Smooth muscle cell (in vitro differentiated cells): ENCODE measurements at regions not wholly inside any gene's neighbourhood (a gene's known extent, or its start where the extent isn't known, plus 50 kb on each side); places are given as distances from the start of the nearest gene placed in this dataset.

ENCODE experiments used
- DNase-seq: peaks from one replicate; lab custom pipeline; 2025; ENCODE audit not compliant: unreplicated experiment; lab: John Stamatoyannopoulos, UW
- H2AFZ ChIP-seq: fragments of 200-600 bp; sonication (generic); 2 replicates; pipeline ENCODE4 v1.6.0; 2016; ENCODE audit warnings: antibody characterized with exemption, low read depth, mild to moderate bottlenecking
- H3F3A ChIP-seq: fragments of 200-600 bp; sonication (generic); 2 replicates; pipeline ENCODE4 v1.6.0; 2017; ENCODE audit warnings: antibody characterized with exemption, low read depth
- H3K27ac ChIP-seq: fragments of 200-600 bp; sonication (generic); 2 replicates; pipeline ENCODE4 v1.5.1; 2016; ENCODE audit warnings: low read depth, mild to moderate bottlenecking
- H3K27me3 ChIP-seq: fragments of 200-600 bp; sonication (generic); 2 replicates; pipeline ENCODE4 v1.6.1; 2016; ENCODE audit warnings: low read depth, mild to moderate bottlenecking
- H3K36me3 ChIP-seq: fragments of 200-600 bp; sonication (generic); 2 replicates; pipeline ENCODE4 v1.5.1; 2016; ENCODE audit warnings: low read depth
- H3K4me1 ChIP-seq: fragments of 200-600 bp; sonication (generic); 2 replicates; pipeline ENCODE4 v1.5.1; 2016; ENCODE audit warnings: low read depth
- H3K4me2 ChIP-seq: fragments of 200-600 bp; sonication (generic); 2 replicates; pipeline ENCODE4 v1.6.0; 2016; ENCODE audit warnings: mild to moderate bottlenecking
- H3K4me3 ChIP-seq: fragments of 200-600 bp; sonication (generic); 2 replicates; pipeline ENCODE4 v1.5.1; 2016; ENCODE audit warnings: mild to moderate bottlenecking
- H3K79me2 ChIP-seq: fragments of 200-600 bp; sonication (generic); 2 replicates; pipeline ENCODE4 v1.6.0; 2016; ENCODE audit warnings: low read depth, mild to moderate bottlenecking
- H3K9ac ChIP-seq: fragments of 200-600 bp; sonication (generic); 2 replicates; pipeline ENCODE4 v1.6.0; 2016; ENCODE audit warnings: low read depth
- H3K9me3 ChIP-seq: fragments of 200-600 bp; sonication (generic); replicated peaks from 2 replicates; pipeline ENCODE4 v1.5.1; 2016; ENCODE audit warnings: low read depth
- H4K20me1 ChIP-seq: fragments of 200-600 bp; sonication (generic); 2 replicates; pipeline ENCODE4 v1.6.0; 2016; ENCODE audit warnings: low read depth
- WGBS: methylation state at CpG from one replicate; pipeline ENCODE4 v1.1.7; 2016; ENCODE audit warnings: low lambda C conversion rate; 5-methylcytosine and 5-hydroxymethylcytosine counted together
- TF ChIP-seq, protein P1 (sequence below): fragments of 200-600 bp; sonication (generic); IDR thresholded peaks from 2 replicates; pipeline ENCODE4 v1.5.1; 2017; ENCODE audit warnings: borderline replicate concordance, mild to moderate bottlenecking, antibody characterized with exemption; ENCODE audit not compliant: insufficient read depth, poor library complexity, severe bottlenecking

DNA sequence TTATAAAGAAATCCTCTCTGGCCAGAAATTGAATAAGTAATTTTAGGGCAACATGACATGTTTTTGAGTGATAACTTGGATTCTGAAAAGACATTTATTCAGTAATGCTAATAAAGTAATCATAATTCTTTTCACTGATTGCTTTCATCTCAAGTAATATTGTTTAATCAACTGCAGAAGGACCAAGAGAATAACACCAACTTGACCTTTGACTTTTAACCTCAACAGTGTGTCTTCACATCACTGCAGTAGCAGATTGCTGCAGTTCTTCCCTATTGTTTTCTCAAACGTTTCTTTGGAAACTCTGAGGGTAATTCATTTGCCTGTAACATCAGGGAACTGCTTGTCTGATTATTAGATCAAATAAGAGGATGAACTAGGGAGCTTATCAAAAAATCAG is 104.9 kb upstream of the UPP2 start:
- Histone ChIP-seq H3K9me3 (no peaks in the 10 kb centered on the region), H3F3A (no peaks in the 10 kb centered on the region), H3K9ac (no peak overlapping the region), H3K27me3 (no peaks in the 10 kb centered on the region), H3K79me2 (no peaks in the 10 kb centered on the region), H3K27ac (no peak overlapping the region), H3K4me3 (no peak overlapping the region), H3K4me1 (no peaks in the 10 kb centered on the region), H2AFZ (no peak overlapping the region), H3K36me3 (no peaks in the 10 kb centered on the region), H3K4me2 (no peak overlapping the region), H4K20me1 (no peaks in the 10 kb centered on the region)
- TF ChIP-seq, protein P1, sequence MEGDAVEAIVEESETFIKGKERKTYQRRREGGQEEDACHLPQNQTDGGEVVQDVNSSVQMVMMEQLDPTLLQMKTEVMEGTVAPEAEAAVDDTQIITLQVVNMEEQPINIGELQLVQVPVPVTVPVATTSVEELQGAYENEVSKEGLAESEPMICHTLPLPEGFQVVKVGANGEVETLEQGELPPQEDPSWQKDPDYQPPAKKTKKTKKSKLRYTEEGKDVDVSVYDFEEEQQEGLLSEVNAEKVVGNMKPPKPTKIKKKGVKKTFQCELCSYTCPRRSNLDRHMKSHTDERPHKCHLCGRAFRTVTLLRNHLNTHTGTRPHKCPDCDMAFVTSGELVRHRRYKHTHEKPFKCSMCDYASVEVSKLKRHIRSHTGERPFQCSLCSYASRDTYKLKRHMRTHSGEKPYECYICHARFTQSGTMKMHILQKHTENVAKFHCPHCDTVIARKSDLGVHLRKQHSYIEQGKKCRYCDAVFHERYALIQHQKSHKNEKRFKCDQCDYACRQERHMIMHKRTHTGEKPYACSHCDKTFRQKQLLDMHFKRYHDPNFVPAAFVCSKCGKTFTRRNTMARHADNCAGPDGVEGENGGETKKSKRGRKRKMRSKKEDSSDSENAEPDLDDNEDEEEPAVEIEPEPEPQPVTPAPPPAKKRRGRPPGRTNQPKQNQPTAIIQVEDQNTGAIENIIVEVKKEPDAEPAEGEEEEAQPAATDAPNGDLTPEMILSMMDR = no peak
- WGBS = 69% methylated on average over 1 of the region's 1 CpG
- no peak for DNase-seq

DNA sequence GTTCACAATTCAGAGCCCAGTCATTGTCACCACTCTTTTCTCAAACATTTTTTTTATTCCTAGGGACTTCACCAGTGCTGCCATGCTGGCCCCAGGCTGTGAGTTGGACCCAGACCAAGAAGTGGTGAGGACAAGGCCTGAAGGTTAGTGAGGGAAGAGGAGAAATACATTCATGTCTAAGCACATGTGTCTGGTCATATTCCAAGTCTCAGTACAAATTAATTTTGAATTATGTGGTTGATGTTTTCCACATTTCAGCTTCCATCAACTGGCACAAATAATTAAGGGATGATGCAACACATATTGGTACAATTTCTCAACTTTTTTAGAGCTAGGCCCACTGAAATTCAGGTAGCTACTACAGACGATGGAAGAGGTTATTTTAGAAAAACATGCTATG is 106.6 kb upstream of the UPP2 start:
- DNase-seq = no peak
- Histone ChIP-seq H3K36me3 (no peaks in the 10 kb centered on the region), H3F3A (no peaks in the 10 kb centered on the region), H3K9ac (no peak overlapping the region), H3K27me3 (no peaks in the 10 kb centered on the region), H3K79me2 (no peaks in the 10 kb centered on the region), H3K4me1 (no peaks in the 10 kb centered on the region), H2AFZ (no peak overlapping the region), H3K4me2 (no peak overlapping the region), H3K9me3 (no peaks in the 10 kb centered on the region), H3K4me3 (no peak overlapping the region), H4K20me1 (no peaks in the 10 kb centered on the region), H3K27ac (no peak overlapping the region)
- TF ChIP-seq, protein P1 = no peak
- 92% methylated on average over 1 of the region's 1 CpG for WGBS

DNA sequence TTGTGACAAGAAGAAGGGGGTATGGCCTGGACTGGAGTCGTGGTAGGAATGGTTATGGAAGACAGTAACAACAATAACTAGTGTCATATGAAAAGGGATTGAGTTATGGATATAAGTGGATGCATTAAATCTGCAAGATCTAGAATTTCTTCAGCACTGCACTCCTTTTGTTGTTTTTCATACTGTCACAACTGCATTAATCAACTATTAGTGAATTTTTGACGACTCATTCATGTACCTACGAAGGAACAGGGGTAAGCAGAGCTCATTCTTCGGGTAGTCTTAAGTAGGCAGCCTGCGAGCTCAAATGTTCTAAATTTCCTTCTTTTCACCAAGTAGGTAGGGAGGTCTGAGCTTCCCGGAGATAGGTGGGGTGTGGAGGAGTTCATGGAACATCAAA is 109.7 kb upstream of the UPP2 start:
- 71% methylated on average over 6 of the region's 6 CpGs for WGBS
- no peak overlapping the region for H3K9ac ChIP-seq
- no peak overlapping the region for H3K4me3 ChIP-seq
- H3K9me3 ChIP-seq = no peaks in the 10 kb centered on the region
- no peak overlapping the region for H3K4me2 ChIP-seq
- H2AFZ ChIP-seq = no peak overlapping the region
- no peaks in the 10 kb centered on the region for H3K4me1 ChIP-seq
- no peaks in the 10 kb centered on the region for H3K27me3 ChIP-seq
- H3F3A ChIP-seq = no peaks in the 10 kb centered on the region
- H4K20me1 ChIP-seq = no peaks in the 10 kb centered on the region
- H3K36me3 ChIP-seq = no peaks in the 10 kb centered on the region
- no peak overlapping the region for H3K27ac ChIP-seq
- DNase-seq = no peak
- H3K79me2 ChIP-seq = no peaks in the 10 kb centered on the region
- TF ChIP-seq, protein P1 = no peak

DNA sequence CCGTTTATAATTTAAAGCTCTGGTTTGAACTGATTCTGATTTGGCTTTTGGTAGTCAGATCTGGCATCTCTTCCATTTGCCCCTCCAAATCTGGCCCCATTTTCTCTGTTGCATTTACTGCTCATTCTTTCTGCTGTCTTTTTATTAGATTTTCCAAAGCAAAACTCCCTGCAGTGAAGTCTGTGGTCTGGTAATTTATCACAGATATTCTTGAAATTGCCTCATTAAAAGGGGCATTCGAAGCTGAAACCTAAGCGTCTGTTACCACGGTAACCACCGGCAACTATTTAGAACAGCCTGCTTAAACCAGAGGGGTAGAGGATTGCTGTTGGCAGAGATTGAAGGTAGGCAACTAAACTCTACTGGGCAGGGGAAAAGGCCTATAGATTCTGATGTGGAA is 111.5 kb upstream of the UPP2 start:
- H3K27ac ChIP-seq = no peak overlapping the region
- H3K9me3 ChIP-seq = no peaks in the 10 kb centered on the region
- H3F3A ChIP-seq = no peaks in the 10 kb centered on the region
- H3K36me3 ChIP-seq = no peaks in the 10 kb centered on the region
- H3K27me3 ChIP-seq = no peaks in the 10 kb centered on the region
- H3K4me1 ChIP-seq = no peaks in the 10 kb centered on the region
- H3K4me3 ChIP-seq = no peak overlapping the region
- TF ChIP-seq, protein P1 = no peak
- H3K4me2 ChIP-seq = no peak overlapping the region
- 36% methylated on average over 5 of the region's 5 CpGs for WGBS
- no peaks in the 10 kb centered on the region for H4K20me1 ChIP-seq
- H2AFZ ChIP-seq = no peak overlapping the region
- DNase-seq = no peak
- H3K79me2 ChIP-seq = no peaks in the 10 kb centered on the region
- H3K9ac ChIP-seq = no peak overlapping the region
